SKM-1 (cell line): ENCODE measurements at regions not wholly inside any gene's neighbourhood (a gene's known extent, or its start where the extent isn't known, plus 50 kb on each side); places are given as distances from the start of the nearest gene placed in this dataset.
"Not testable (repeated sequence)": the region's sequence is repeated elsewhere in the genome, so short reads cannot be mapped to it uniquely, and the experiment has no call there.

Experiments used
- DNase-seq: peaks from one replicate; lab custom pipeline; 2025; ENCODE audit not compliant: unreplicated experiment; lab: John Stamatoyannopoulos, UW

DNA sequence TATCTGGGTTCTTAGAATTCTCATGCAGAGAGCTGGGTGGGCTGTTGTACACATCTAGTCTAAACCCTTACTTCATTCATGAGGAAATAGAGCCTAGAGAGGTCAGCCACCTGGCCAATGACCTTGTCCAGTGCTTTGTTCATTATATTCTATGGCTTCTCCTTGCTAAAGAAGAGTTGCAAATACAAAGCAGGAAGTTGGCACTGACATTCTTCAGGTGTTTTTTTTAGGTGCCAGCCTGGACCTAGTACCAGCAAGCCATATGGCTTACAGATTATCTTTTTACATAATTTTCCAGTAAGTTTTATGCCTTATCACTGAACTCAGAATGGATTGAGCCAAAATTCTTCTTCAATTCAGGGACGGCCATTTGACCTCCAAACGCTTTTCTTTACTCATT, 54.7 kb upstream of the PGM2 start:
- no peak for DNase-seq

- DNase-seq = no peak
Measured at GRCh38 chr4:37770016-37770415, 56.5 kb upstream of the PGM2 start.

DNA sequence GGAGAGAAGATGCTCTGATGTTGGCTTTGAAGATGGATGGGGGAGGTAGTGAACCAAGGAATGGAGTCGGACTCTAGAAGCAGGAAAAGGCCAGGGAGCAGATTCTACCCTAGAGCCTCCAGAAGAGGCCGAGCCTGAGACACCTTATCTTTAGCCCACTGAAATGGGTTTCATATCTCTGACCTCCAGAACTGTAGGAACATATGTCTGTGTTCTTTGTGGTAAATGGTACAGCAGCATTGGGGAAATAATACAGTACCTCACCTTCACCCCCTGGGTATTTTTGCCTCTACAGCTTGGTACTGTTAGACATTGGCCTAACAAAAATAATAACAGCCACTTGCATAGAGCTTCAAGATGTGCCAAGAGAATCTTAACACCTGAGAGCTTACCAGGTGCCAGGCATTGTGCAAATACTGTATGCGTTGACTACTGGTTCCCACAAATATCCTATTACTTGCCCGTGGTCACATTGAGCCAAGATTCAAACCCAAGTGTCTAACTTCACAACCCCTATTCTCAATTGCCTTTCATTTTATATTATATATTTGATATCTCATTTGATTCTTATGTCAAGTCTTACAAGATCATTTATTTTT, 57.0 kb upstream of the PGM2 start:
- DNase-seq = no peak

- no peak for DNase-seq
Measured at GRCh38 chr4:37767546-37767945, 58.9 kb upstream of the PGM2 start.

GRCh38 chr4:37767019-37767418, 59.5 kb upstream of the PGM2 start:
- DNase-seq = no peak

DNA sequence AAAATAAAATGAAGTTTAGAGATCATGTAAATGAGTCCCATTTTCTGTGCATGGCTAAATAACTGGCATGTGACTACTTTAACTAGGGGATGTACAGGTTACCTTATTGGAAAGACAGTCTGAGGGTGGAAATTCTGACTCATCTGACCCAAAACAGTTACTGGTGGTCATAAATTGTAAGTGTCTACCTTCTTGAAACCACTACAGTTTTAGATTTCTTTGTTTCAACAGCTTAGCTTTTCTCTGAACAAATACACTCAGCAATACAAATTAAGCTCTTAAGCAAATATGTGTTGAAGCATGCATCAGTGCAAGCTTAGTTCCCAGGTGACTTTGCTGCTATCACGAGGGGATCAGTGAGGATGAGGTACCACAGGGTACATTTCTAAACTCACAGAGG, 60.7 kb upstream of the PGM2 start:
- no peak for DNase-seq

GRCh38 chr4:37763831-37764230, 62.7 kb upstream of the PGM2 start:
- DNase-seq = no peak

DNA sequence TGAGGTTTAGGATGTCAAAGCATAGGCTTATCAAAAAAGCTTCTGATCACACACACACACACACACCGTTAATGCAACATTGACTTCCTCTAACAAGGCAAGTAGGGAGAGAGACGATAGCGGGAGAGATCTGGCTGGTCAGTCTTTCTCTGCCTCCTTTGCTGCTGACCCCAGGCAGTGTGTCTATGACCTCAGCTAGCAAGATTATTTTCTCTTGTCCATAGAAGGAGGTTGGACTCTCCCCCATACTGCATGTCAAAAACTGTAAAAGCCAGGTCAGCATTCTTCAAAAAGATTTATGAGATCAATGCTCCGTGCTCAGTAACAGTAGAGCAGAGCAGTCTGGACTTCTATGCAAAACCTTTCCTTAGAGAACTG, 63.5 kb upstream of the PGM2 start:
- DNase-seq = no peak

DNA sequence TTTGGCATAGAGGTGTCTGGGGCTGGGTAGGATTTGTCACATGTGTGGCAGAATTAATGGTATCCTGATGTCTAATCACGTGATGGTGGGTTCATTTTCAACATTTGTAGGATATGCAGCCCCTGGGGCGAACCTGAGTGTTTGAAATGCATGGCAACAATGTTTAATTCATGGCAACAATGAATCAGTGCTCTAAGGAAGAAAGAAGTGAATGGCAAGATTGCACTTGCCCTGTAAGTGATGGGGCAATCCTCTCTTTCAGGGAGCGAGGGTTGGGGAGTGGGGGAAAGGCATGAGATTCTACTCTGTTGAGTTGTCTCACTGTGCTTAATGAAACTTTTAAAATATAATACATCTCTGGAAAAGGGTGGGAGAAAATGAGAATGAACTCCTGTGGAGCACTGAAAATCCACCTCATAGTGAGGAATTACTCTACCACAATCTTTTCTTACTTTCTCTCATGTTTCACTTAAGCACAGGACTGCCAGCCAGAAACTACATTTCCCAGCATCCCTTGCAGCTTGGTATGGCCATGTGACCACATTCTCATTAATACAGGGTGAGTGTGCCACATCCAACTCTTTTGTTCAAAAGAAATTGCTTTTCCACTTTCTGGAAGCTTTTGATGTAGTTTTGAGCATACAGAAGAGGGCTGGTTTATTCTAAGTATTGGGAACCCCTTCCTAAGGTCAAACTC, 64.0 kb upstream of the PGM2 start:
- DNase-seq = no peak

DNA sequence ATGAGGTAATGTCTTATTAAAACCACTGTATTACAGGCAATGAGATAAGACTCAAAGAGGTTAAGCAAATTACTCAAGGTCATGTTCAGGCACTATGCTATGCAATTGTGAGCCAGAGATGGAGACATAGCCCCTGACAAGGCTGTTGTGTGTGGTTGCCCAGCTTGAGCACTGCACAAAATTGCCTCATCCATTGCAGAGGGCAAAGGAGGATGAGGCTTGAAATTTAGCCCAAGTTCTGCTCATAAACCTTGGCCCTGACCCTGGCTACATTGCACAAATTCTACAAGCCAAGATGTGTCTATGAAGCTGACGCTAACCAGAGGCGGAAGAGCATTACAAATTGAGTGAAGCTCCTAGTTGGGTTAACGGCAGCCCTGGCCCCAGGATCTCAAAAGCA, 65.6 kb upstream of the PGM2 start:
- DNase-seq = peak; percentile 65

GRCh38 chr4:37759833-37760232, 66.7 kb upstream of the PGM2 start:
- DNase-seq = no peak

DNA sequence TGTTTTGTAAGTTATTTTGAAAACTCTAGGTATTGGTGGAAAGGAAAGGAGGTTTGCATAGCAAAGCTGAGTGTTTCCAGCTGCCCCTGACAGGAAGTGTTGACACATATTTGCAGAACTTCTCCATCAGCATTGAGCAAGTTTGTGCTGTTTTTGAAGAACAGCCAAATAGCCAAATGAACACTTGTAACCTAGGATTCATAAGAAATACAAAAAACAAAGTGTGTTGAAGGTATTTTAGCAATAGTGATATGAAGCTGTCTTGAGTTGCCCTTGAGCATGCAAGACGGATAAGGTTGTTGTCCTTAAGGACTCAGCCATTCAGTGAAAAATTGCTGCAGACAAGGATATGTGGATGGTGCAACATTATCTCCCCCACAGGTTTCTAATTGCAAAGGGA, 68.3 kb upstream of the PGM2 start:
- DNase-seq = peak; percentile 93

DNA sequence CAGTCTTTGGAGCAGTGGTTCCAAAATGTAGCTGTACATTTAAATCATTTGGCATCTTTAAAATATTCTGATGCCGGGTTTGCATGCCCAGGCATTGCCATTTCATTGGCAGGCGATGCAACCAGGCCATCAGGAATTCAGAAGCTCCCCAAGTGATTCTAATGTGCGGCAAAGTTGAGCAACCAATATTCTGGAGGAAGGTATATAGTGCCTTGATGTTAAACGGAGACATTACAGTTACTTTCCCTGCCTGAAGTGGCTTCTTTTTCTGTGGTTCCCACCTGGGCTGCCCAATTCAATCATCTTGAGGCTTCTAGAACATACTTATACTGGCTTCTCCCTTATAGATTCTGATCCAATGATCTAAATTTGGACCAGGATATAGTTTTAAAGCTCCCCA, 68.7 kb upstream of the PGM2 start:
- DNase-seq = no peak

DNA sequence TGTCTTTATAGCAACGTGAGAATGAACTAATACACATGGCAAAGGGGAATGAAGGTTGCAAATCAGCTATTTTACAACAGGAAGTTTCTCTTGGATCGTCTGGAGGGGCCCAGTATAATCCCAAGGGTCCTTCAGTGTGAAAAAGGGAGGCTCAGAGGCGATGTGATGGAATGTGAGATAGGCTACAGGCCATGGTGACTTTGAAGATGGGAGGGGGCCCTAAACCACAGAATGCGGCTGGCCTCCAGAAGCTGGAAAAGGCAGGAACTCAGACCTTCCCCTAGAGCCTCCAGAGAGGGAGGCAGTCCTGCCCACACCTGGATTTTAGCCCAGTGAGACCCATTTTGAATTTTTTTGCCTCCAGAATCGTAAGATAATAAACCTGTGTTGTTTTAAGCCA, 69.4 kb upstream of the PGM2 start:
- no peak for DNase-seq

DNA sequence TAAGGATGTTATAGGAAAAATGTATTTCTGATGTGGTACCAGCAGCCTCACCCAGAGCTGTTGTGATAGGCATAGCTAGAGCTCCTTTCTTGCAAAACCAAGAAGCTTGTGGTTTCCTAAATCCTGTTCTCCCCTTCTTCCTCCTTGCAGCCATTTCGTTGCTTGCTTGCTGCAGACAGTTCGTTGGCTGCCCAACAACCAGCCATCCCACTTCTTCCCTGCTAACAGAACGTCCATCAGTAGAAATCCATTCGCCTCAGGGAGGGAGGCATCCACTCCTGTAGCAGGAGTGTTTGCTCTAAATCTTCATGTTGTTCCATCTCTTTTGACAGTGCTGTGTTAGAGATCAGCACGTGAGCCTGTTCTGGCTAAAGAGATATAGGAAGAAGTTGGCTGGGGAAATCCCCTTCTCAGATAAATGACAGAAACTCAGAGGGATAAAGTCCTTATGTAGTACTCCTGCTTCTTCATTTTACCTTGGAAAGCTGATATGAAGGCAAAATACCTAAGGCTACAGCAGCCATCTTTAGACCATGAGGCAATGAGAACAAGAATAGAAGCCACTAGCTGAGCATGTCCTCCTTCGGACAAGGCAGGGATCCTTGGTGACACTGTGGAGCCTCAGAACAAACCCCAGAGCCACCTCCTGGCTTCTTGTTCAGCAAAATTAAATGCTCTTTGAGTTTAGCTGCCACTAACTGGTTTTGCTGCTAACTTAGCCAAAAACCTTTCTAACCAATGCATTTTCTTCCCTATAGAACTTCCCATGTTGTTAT, 68.4 kb upstream of the RELL1 start:
- DNase-seq = peak; percentile 72

DNA sequence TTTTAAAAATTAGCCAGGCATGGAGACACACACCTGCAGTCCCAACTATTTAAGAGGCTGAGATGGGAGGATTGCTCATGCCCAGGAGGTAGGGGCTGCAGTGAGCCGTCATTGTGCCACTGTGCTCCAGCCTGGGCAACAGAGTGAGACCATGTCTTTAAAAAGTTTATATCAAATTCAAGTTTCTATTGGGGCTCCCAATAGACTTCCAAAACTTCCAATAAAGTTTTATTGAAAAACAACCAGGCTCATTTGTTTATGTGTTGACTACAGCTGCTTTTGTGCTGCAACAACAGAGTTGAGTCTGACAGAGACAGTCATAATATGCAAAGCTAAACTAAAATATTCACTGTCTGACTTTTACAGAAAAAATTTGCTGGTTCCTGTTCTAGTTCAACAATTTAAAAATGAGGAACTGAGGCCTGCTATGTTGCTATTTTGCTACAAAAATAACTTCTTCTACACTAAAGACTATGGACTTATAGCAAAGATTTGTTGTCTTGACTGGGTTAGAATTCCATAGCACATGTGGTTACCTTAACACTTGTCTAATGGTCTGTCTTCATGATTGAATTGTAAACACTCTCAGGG, 63.3 kb upstream of the RELL1 start:
- no peak for DNase-seq

GRCh38 chr4:37748485-37748884, 62.3 kb upstream of the RELL1 start:
- no peak for DNase-seq

DNA sequence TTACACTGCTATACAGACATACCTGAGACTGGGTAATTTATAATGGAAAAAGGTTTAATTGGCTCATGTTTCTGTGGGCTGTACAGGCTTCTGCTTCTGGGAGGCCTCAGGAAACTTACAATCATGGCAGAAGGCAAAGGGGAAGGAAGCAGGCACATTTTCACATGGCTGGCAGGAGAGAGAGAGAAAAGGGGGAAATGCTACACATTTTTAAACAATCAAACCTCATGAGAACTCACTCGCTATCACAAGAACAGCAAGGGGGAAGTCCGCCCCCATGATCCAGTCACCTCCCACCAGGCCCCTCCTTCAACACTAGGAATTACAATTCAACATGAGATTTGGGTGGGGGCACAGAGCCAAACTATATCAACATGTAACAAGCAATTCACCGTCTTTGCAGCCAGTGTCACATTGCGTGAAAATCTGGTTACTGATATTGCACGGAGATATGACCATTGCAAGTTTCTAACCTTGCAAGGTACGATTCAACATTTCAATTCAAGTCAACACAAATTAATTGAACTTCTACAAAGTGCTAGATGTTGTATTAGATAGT, 61.7 kb upstream of the RELL1 start:
- no peak for DNase-seq

DNA sequence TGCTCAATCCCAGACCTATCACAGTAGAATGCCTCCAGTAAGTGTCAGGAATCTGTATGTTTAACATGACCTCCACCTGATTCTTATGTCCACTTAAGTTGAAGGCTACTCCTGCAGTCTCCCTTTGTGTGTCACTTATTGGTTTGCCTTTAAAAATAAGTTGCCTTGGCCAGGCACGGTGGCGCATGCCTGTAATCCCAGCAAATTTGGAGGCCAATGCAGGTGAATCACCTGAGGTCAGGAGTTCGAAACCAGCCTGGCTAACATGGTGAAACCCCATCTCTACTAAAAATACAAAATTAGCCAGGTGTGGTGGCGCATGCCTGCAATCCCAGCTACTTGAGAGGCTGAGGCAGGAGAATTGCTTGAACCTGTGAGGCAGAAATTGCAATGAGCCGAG, 60.7 kb upstream of the RELL1 start:
- DNase-seq = not testable (repeated sequence)

DNA sequence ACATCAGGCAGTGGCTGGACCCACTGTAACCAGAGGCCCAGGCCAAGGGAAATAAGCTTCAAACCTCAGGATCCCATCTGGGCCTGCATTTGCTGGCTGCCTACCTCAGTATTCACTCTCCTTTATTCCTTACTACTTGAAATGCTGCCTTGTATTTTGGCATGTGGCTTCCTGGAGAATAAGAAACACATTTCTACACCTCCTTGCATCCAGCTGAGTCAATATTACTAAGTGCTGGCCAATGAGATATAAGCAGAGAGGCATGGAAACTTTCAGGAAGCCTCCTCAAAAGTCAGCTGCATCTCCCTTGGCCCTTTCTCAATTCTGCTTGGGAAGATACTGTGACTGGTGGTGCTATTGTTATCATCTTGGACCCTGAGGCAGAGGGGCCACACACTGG, 59.8 kb upstream of the RELL1 start:
- no peak for DNase-seq

DNA sequence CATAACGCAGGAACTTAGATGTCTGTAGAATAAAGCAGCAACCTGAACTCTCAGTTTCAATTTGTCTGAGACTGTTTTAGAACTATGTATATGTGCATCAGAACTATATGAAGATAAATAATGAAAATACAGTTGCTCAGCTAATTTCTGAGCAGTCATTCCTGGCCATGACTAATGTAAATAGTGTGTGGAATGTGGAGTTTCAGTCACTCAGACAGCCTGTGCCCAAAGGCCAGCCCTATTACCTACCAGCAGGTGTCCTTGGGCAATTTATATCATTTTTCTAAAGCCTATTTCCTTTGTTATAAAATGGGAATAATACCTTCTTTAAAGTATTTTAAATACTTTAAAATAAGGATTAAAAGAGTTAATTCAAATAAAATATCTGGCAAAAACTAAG, 56.0 kb upstream of the RELL1 start:
- DNase-seq = no peak

- no peak for DNase-seq
Measured at GRCh38 chr4:37741564-37741963, 55.4 kb upstream of the RELL1 start.
